GM19324 (cell line): ENCODE measurements at regions not wholly inside any gene's neighbourhood (a gene's known extent, or its start where the extent isn't known, plus 50 kb on each side); places are given as distances from the start of the nearest gene placed in this dataset.

ENCODE experiments used
- ATAC-seq: cut with Tn5 transposase; IDR thresholded peaks from one replicate; pipeline ENCODE4 v1.9.1; 2021; ENCODE audit warnings: mild to moderate bottlenecking, moderate library complexity; ENCODE audit not compliant: unreplicated experiment, low FRiP score

DNA sequence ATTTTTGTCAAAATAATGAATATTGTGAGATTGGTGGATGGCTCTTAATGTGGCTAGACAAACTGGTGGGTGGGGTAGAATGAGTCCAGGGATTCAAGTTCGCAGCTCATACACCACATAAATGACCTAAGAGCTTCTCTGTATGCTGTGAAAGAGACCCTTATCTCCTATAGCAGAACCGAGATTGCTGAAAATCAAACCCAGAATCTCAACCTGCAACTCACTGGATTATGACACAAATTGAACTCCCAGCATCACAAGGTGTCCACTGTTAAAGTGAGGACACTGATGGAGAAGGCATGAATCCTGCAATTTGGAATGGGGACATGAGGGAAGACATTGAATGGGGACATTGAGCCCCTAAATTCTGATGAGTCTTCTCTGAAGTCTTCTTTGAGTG lies 51.3 kb upstream of the CNKSR3 start:
- no peak for ATAC-seq

DNA sequence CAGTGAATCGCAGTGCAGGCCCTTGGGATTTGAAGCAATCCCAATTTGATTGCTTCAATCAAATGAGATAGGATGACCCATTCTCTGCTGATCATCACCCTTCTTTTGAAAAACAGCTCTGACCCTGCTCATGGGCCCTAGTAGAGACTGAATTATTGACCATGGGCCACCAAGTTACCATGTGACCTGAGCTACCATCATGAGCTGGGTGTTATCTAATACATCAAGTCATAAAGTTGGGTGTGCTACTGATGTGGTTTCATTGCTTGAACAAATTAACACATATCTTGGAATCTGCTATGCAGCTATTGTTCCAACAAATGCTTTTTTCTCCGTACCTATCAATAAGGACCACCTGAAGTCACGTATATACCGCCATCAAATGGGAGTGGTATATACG lies 54.8 kb upstream of the CNKSR3 start:
- no peak for ATAC-seq

GRCh38 chr6:154566866-154567265 lies 56.4 kb upstream of the CNKSR3 start:
- no peak for ATAC-seq

DNA sequence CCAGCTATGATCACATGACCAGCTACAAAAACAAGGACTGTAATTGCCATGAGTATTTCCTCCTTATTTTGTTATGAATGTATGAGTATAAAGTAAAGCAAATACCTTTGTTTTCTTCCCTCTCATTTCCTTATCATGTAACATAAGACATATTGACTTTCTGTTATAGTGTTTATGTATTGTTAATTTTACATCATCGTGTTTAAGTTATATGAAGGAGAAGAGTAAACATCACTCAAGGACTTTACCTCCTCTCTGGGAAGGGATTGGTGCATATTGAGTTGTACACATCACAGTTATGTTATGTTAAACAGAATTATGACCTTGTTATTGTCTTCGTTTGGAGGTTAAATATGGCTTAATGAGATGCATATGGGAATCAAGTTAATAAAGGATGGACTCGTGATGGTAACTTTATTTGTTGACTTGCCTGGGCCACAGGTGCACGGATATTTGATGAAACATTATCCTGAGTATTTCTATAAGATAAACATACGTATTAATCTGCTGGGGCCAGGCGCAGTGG lies 57.3 kb upstream of the CNKSR3 start:
- no peak for ATAC-seq

DNA sequence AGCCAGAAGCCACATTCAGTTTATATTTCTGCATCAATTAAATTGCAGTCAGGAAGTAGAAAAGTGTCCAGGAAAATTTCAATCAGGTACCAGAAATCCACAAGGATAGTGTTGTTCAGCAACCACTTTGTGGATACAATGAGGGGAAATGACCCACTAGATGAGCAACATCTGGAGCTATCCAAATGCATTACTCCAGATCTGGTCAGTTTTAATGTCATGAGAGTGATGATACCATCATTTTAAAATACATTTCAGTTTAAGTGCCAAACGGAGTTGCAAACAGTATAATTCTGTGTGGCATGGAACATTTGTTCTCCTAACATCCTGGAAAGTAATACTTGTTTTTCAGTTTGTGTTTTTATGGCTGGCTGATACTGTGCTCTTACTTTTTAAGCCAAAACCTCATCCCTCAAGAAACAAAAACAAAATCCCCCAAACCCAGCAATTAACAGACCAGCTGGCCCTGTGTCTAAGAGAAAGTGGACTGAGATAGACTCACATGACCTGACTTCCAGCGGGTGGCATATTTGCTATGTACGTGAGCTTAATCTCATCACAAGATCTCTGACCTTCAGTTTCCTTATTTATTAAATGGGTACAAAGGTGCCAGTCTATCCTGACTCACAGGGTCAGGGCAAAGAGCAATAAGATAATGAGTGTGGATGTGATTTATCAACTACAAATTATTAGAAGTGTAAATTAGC lies 58.8 kb upstream of the CNKSR3 start:
- no peak for ATAC-seq

DNA sequence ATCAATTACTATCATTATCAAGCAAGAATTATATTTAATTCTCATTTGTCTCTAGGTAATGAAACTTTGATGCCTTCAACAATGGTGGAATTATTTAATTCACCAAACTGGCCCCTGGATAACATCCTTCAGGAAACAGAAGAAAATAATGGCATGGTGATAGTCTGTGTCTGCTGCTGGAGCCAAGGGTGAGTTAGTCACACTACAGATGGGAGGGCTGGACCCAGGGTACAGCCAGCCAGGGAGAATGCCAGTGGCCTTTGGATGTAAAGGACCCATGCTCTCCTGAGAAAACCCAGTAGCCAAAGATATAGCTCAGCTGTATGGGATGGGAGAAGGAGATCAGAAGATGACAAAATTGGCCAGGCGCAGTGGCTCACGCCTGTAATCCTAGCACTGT lies 60.0 kb upstream of the CNKSR3 start:
- ATAC-seq, result no peak

DNA sequence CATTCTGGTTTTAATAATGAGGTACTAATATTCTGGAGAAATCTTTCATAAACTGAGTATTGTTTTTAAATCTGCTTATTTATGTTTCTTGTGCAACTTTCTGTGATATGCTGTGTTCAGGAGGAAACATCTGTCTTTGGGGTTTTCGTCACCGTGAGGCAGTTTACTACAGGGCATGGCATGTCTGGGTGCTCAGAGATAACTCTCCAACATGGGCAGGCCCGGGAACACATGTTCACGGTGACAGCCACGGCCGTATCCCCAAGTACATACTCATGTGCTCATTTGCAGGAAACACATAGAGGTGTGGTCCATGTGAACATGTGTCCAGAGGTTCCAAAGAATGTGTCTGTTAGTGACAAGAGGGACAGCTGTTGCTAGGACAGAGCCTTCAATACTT lies 62.1 kb upstream of the CNKSR3 start:
- no peak for ATAC-seq

DNA sequence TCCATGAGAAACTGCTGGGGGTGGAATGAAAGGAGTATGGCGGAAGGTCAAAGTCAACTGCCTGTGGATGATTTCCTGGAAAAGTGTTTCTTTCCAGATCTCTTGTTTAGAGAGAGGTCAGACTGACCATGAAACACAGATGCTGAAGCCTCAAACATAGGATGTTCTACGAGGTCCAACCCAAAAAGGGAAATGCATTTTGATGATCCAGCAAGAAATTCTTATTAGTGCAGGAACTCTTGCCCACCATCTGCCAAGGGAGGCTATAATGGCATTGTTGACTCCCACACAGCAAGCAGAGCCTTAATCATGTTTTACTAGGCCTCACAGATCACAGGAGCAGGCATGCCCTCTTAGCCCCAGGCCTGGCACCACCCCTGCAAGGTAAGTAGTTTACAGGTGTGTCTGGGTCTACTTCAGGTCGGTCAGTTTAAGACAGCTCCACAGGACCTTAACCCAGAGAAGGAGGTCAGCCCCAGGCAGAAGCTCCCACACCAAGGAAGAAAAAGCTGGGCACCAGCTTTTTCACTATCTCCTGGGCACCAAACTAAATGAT lies 67.6 kb upstream of the CNKSR3 start:
- no peak for ATAC-seq

- no peak for ATAC-seq
Measured at GRCh38 chr6:154579046-154579445, 68.6 kb upstream of the CNKSR3 start.

GRCh38 chr6:154579485-154579884 lies 69.0 kb upstream of the CNKSR3 start:
- ATAC-seq, result no peak

- ATAC-seq, result no peak
Measured at GRCh38 chr6:154580397-154581135, 70.1 kb upstream of the CNKSR3 start.

- ATAC-seq, result no peak
Measured at GRCh38 chr6:154582696-154583095, 72.2 kb upstream of the CNKSR3 start.

DNA sequence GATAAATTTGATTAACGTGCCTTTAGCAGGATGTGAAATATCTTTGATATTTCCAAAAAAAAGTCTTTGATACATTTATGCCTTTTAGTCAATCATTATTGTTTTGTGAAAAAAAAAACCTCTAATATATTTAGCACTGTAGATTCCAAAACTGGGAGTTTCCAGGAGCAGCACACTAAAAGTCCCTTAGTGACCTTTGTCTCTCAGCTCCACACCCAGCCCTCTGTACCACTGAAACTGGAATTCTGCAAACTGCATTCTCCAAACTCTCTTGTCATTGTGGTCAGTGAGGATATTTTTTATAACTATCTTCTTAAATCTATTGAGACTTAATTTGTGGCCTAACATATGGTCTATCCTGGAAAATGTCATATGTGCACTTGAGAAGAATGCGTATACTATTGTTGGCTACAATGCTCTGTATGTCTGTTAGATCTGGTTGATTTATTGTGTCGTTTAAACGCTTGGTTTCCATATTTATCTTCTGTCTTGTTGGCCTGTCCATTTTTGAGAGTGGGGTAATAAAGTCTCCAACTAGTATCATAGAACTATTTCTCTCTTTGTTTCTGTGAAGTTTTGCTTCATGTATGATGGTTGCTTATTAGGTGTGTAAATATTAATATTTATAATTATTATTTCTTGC lies 73.2 kb upstream of the CNKSR3 start:
- ATAC-seq, result no peak

DNA sequence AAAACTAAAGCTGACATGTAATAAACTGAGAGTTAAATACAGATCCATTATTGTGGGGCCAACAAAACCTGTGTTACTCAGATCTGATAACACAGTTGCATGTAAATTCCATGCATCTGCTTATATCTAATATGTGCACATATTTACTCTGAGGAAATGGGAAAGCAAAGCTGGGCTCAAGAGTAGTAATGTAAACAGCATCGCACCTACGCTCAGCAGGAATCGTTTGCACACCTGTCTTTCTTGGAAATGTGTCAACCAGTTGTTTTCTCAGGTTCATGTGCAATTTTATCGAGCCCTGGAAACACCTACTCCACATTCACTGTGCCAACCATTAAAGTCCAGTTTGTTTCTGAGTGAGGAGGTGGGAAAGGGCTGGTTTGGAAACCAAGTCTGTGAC lies 80.3 kb upstream of the CNKSR3 start:
- ATAC-seq, result no peak

- ATAC-seq, result no peak
Measured at GRCh38 chr6:154591234-154591633, 80.7 kb upstream of the CNKSR3 start.

- ATAC-seq, result no peak
Measured at GRCh38 chr6:154592199-154592860, 81.8 kb upstream of the CNKSR3 start.

DNA sequence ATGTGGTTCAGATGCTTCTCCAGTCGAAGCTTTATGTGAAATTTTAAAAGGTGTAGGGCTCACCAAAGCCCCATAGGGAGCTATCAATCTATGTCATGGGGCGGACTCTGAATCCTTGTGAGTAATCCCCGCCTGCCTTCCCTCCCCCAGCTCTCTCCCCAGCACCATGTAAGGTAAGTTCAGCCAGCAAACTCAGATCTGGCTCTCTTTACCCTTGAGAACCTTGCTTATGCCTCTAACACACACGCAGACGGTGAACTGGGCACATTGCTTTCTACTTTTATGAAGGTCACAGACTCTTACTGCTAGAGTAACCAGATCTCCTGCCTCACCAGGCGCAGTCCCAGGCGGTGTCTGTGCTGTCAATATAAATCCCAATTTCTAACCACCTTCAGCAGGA lies 82.6 kb upstream of the CNKSR3 start:
- ATAC-seq, result no peak

GRCh38 chr6:154594496-154595198 lies 84.2 kb upstream of the CNKSR3 start:
- no peak for ATAC-seq

DNA sequence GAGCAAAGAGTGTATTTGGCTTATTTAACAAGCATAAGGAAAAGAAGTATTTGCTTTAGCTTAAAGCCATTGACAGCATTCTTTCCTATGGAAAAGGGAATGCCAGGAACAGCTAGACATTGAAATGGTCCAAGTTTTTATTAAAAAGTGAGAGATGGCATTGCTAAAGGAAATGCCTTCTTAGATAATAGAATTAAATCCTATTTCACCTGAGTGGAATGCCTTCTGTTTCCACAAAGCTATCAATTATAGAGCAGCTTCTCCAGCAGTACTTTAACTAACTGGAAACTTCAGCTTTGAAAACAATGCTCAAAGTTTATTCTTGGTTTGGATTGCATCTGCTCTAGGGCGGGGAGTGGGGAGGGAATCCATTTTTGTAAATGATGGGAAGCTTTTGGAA lies 85.1 kb upstream of the CNKSR3 start:
- ATAC-seq, result no peak

DNA sequence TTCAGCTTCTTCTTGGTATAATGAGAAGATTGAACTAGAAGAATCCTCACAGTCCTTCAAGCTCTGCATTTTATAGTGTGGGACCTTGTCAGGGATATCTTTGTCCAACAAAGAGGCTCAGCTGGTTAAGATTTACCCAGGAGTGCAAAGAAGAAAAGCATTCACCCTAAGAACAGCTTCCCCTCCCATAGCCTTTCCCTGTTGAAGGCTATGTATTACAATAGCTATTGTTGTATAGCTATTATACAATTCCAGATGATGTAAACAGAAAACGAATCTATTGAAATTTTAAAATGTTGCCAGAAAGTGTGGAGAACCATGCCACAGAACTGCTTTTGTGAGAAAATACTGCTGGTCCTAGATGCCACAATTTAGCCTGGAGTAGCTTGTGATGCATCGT lies 85.5 kb upstream of the CNKSR3 start:
- no peak for ATAC-seq
